H1 (cell line): ENCODE measurements at regions not wholly inside any gene's neighbourhood (a gene's known extent, or its start where the extent isn't known, plus 50 kb on each side); places are given as distances from the start of the nearest gene placed in this dataset.

Experiments
- CTCF ChIA-PET: fragments of 300-600 bp; sonication (Branson Sonifier 250); formaldehyde crosslinking; loops from one replicate; lab custom pipeline; 2021; ENCODE audit not compliant: partially characterized antibody; lab: Charles Lee
- POLR2A ChIA-PET: fragments of 300-600 bp; sonication (Branson Sonifier 250); formaldehyde crosslinking; loops from one replicate; lab custom pipeline; 2021; ENCODE audit warnings: inconsistent platforms; ENCODE audit not compliant: partially characterized antibody; lab: Charles Lee
- DNase-seq, 2 experiments: peaks; one replicate each; pipeline versions ENCODE4 v3.0.0 to v3.0.0-alpha.2; 2010 to 2022; ENCODE audit warnings: low spot score in 2 of 2, low read depth in 1 of 2, mixed read lengths in 1 of 2
- FAIRE-seq: peaks from 2 replicates; lab custom pipeline; 2011; peaks lifted over from hg19 to GRCh38; lab: Jason Lieb, UNC
- H2AFZ ChIP-seq: 2 replicates; pipeline ENCODE4 v1.8.1; 2012; ENCODE audit warnings: low read length, inconsistent platforms
- H2AK5ac ChIP-seq: 2 replicates; pipeline ENCODE4 v1.6.1; 2013; ENCODE audit warnings: low read depth, low read length
- H2BK120ac ChIP-seq: replicated peaks from 2 replicates; pipeline ENCODE3; 2013; ENCODE audit warnings: low read depth, low read length, inconsistent platforms
- H2BK12ac ChIP-seq: 2 replicates; pipeline ENCODE4 v1.6.1; 2013; ENCODE audit warnings: low read depth, low read length
- H2BK15ac ChIP-seq: 2 replicates; pipeline ENCODE4 v1.6.1; 2013; ENCODE audit warnings: low read length
- H2BK20ac ChIP-seq: 2 replicates; pipeline ENCODE4 v1.6.1; 2013; ENCODE audit warnings: low read length
- H2BK5ac ChIP-seq: 2 replicates; pipeline ENCODE4 v1.6.1; 2013; ENCODE audit warnings: low read depth, low read length
- H3K14ac ChIP-seq: 2 replicates; pipeline ENCODE4 v1.6.1; 2013; ENCODE audit warnings: inconsistent platforms; ENCODE audit not compliant: insufficient read length
- H3K18ac ChIP-seq: 2 replicates; pipeline ENCODE4 v1.6.1; 2013; ENCODE audit warnings: low read length; ENCODE audit errors: extremely low read depth
- H3K23ac ChIP-seq: 2 replicates; pipeline ENCODE4 v1.6.1; 2013; ENCODE audit warnings: inconsistent platforms; ENCODE audit not compliant: insufficient read length
- H3K23me2 ChIP-seq: 2 replicates; pipeline ENCODE4 v1.6.1; 2013; ENCODE audit warnings: low read depth, low read length
- H3K27ac ChIP-seq: 2 replicates; pipeline ENCODE4 v1.6.1; 2011; ENCODE audit warnings: low read depth, low read length, inconsistent platforms
- H3K27me3 ChIP-seq, 4 experiments: replicated peaks in 1 of 4; 1 replicate in 1 of 4; 2 replicates in 3 of 4; pipeline versions ENCODE4 v1.6.1 to v1.8.1; 2011 to 2013; ENCODE audit warnings: low read length in 3 of 4, mild to moderate bottlenecking in 3 of 4, inconsistent platforms in 2 of 4, mixed read lengths in 2 of 4, moderate library complexity in 1 of 4; ENCODE audit not compliant: control insufficient read depth in 3 of 4, insufficient read depth in 3 of 4; ENCODE audit errors: extremely low read depth in 1 of 4
- H3K36me3 ChIP-seq, 4 experiments: 2 replicates each; pipeline versions ENCODE4 v1.6.1 to v1.8.1; 2011 to 2013; ENCODE audit warnings: mild to moderate bottlenecking in 4 of 4, low read length in 3 of 4, moderate library complexity in 2 of 4, control low read depth in 1 of 4, inconsistent platforms in 1 of 4; ENCODE audit not compliant: insufficient read depth in 4 of 4, control insufficient read depth in 2 of 4
- H3K4ac ChIP-seq: replicated peaks from 2 replicates; pipeline ENCODE3; 2013; ENCODE audit warnings: low read length, low read depth, mixed read lengths, inconsistent platforms; ENCODE audit not compliant: insufficient read length
- H3K4me1 ChIP-seq, 4 experiments: replicated peaks in 1 of 4; 1 replicate in 1 of 4; 2 replicates in 3 of 4; pipeline versions ENCODE4 v1.6.1 to v1.8.1; 2011 to 2013; ENCODE audit warnings: low read length in 3 of 4, inconsistent platforms in 2 of 4, mixed read lengths in 1 of 4; ENCODE audit not compliant: insufficient read depth in 4 of 4, control insufficient read depth in 3 of 4
- H3K4me2 ChIP-seq, 2 experiments: 2 replicates each; pipeline versions ENCODE4 v1.6.1 to v1.8.1; 2011 to 2013; ENCODE audit warnings: low read depth in 2 of 2, low read length in 2 of 2, control low read depth in 1 of 2, inconsistent platforms in 1 of 2, mild to moderate bottlenecking in 1 of 2; ENCODE audit not compliant: insufficient read depth in 1 of 2
- H3K4me3 ChIP-seq, 4 experiments: fragments of 200-600, 300-600 bp in 1 of 4; sonication (generic), shearing (Covaris generic), sonication (Bioruptor Twin) in 1 of 4; 2 replicates each; pipeline versions ENCODE4 v1.5.1 to v1.8.1; 2011 to 2016; ENCODE audit warnings: low read length in 4 of 4, low read depth in 3 of 4, control low read depth in 2 of 4, inconsistent platforms in 2 of 4, mild to moderate bottlenecking in 2 of 4, mixed read lengths in 1 of 4, moderate library complexity in 1 of 4; ENCODE audit not compliant: insufficient read depth in 2 of 4; ENCODE audit errors: extremely low read depth in 1 of 4
- H3K56ac ChIP-seq: replicated peaks from 2 replicates; pipeline ENCODE3; 2013; ENCODE audit warnings: low read depth, mild to moderate bottlenecking, mixed read lengths, low read length, inconsistent platforms; ENCODE audit not compliant: insufficient read length
- H3K79me1 ChIP-seq: 2 replicates; pipeline ENCODE4 v1.6.1; 2013; ENCODE audit warnings: low read depth, low read length, control low read depth
- H3K79me2 ChIP-seq, 2 experiments: 2 replicates each; pipeline versions ENCODE4 v1.6.1 to v1.8.1; 2012 to 2013; ENCODE audit warnings: low read length in 2 of 2, mild to moderate bottlenecking in 2 of 2, inconsistent platforms in 1 of 2; ENCODE audit not compliant: insufficient read depth in 2 of 2, control insufficient read depth in 1 of 2
- H3K9ac ChIP-seq, 4 experiments: replicated peaks in 1 of 4; 1 replicate in 1 of 4; 2 replicates in 3 of 4; pipeline versions ENCODE4 v1.6.1 to v1.8.1; 2011 to 2013; ENCODE audit warnings: low read depth in 3 of 4, low read length in 3 of 4, control low read depth in 2 of 4, mild to moderate bottlenecking in 2 of 4, moderate library complexity in 2 of 4, inconsistent platforms in 1 of 4; ENCODE audit errors: extremely low read depth in 1 of 4
- H3K9me3 ChIP-seq, 2 experiments: 2 replicates each; pipeline versions ENCODE4 v1.6.1 to v1.8.1; 2012 to 2013; ENCODE audit warnings: mild to moderate bottlenecking in 2 of 2, moderate library complexity in 2 of 2, control low read depth in 1 of 2, inconsistent platforms in 1 of 2, low read depth in 1 of 2, low read length in 1 of 2, mixed read lengths in 1 of 2; ENCODE audit not compliant: insufficient read depth in 2 of 2
- H4K20me1 ChIP-seq, 2 experiments: replicated peaks in 1 of 2; 2 replicates each; pipeline versions ENCODE3 to v1.8.1; 2011 to 2013; ENCODE audit warnings: inconsistent platforms in 2 of 2, low read length in 2 of 2, mild to moderate bottlenecking in 1 of 2; ENCODE audit not compliant: insufficient read depth in 2 of 2, control insufficient read depth in 1 of 2
- H4K5ac ChIP-seq: 2 replicates; pipeline ENCODE4 v1.6.1; 2013; ENCODE audit warnings: low read length, low read depth, mixed read lengths, inconsistent platforms; ENCODE audit not compliant: insufficient read length
- H4K8ac ChIP-seq: 2 replicates; pipeline ENCODE4 v1.8.0; 2013; ENCODE audit warnings: mild to moderate bottlenecking, moderate library complexity, low read length, inconsistent platforms; ENCODE audit not compliant: insufficient read depth; ENCODE audit errors: extremely low read depth
- H4K91ac ChIP-seq: replicated peaks from 2 replicates; pipeline ENCODE3; 2013; ENCODE audit warnings: low read length, mixed read lengths, inconsistent platforms; ENCODE audit not compliant: insufficient read length
- CHD1 ChIP-seq: IDR thresholded peaks from 2 replicates; pipeline ENCODE4 v1.6.1; 2012; ENCODE audit warnings: low read depth, low read length, improper control_type of control experiment
- CREB1 ChIP-seq: IDR thresholded peaks from 2 replicates; pipeline ENCODE4 v1.6.1; 2012; ENCODE audit warnings: inconsistent platforms
- EZH2 ChIP-seq: fragments of 200-600 bp; sonication (generic); IDR thresholded peaks from 2 replicates; pipeline ENCODE4 v1.7.1; 2012; ENCODE audit warnings: low read depth, mild to moderate bottlenecking, moderate library complexity, low read length, inconsistent platforms; ENCODE audit not compliant: severe bottlenecking
- FOSL1 ChIP-seq: IDR thresholded peaks from 2 replicates; pipeline ENCODE4 v1.6.1; 2011; ENCODE audit warnings: mild to moderate bottlenecking, low read depth, low read length, moderate library complexity; ENCODE audit not compliant: insufficient read depth
- GABPA ChIP-seq: IDR thresholded peaks from 2 replicates; pipeline ENCODE4 v1.6.1; 2011; ENCODE audit warnings: mild to moderate bottlenecking, low read length, moderate library complexity, borderline replicate concordance; ENCODE audit not compliant: insufficient read depth
- HDAC2 ChIP-seq, 2 experiments: fragments of 300-600 bp in 1 of 2; sonication (generic) in 1 of 2; IDR thresholded peaks; 2 replicates each; pipeline ENCODE4 v1.6.1; 2011 to 2012; ENCODE audit warnings: low read depth in 2 of 2, low read length in 2 of 2, mild to moderate bottlenecking in 2 of 2, moderate library complexity in 2 of 2, borderline replicate concordance in 1 of 2, inconsistent platforms in 1 of 2
- RNF2 ChIP-seq: fragments of 200-900, 300-1000 bp; sonication (generic); IDR thresholded peaks from 2 replicates; pipeline ENCODE4 v1.7.1; 2016; ENCODE audit warnings: borderline replicate concordance, low read depth, mild to moderate bottlenecking, antibody characterized with exemption, low read length; ENCODE audit not compliant: poor library complexity, severe bottlenecking; ENCODE audit errors: missing control alignments
- TEAD4 ChIP-seq: IDR thresholded peaks from 2 replicates; pipeline ENCODE4 v1.6.1; 2012; ENCODE audit warnings: low read depth, low read length, inconsistent platforms, mixed read lengths
- WGBS, 2 experiments: shearing (Covaris generic) in 1 of 2; methylation state at CpG; one replicate each; pipeline versions ENCODE4 v1.1.6 to v1.1.7; 2013 to 2015; ENCODE audit warnings: low lambda C conversion rate in 2 of 2, mixed read lengths in 2 of 2, inconsistent platforms in 1 of 2, low coverage in 1 of 2, missing lambda C conversion rate in 1 of 2; ENCODE audit not compliant: insufficient replicate concordance in 2 of 2, insufficient coverage in 1 of 2, insufficient read length in 1 of 2; ENCODE audit errors: extremely low coverage in 1 of 2, missing lambda C conversion rate in 1 of 2; 5-methylcytosine and 5-hydroxymethylcytosine counted together

GRCh38 chr5:163089926-163090325 lies 347.5 kb upstream of the CCNG1 start:
- Histone ChIP-seq H3K79me1 (no peaks in the 10 kb centered on the region), H3K4ac (no peak overlapping the region), H2BK12ac (no peak overlapping the region), H3K9me3 (no peaks in the 10 kb centered on the region), H3K4me1 (peaks cover 0 to 2% (median 0%) of the 10 kb centered on the region in 4 experiments; a peak in 1 of 7 replicates), H2BK120ac (no peak overlapping the region), H3K14ac (no peak overlapping the region)
- CTCF ChIA-PET = no interaction called here
- POLR2A ChIA-PET = no interaction called here
- TF ChIP-seq CHD1 = no peak
- TF ChIP-seq RNF2 = no peak
- TF ChIP-seq GABPA = no peak
- TF ChIP-seq FOSL1 = no peak
- no peak for TF ChIP-seq EZH2
- TF ChIP-seq HDAC2 (IDR thresholded peaks at IDR 0.05; ENCODE audit: borderline replicate concordance in 1 of 2, low read depth in 2 of 2, low read length in 2 of 2) = no peak
- TF ChIP-seq CREB1 = no peak
- no peak for TF ChIP-seq TEAD4
- TF ChIP-seq, all 59 proteins: peak for 0
- no peak overlapping the region for H2BK20ac ChIP-seq
- 92% methylated on average over 1 of the region's 1 CpG; no CpG with 5 or more reads in 1 of the 2 experiments for WGBS, 2 experiments
- no peak overlapping the region for H4K5ac ChIP-seq
- H3K27ac ChIP-seq = no peak overlapping the region
- FAIRE-seq = no peak
- no peaks in the 10 kb centered on the region for H3K27me3 ChIP-seq
- H3K36me3 ChIP-seq = no peaks in the 10 kb centered on the region
- no peak for DNase-seq
- no peak overlapping the region for H4K8ac ChIP-seq
- no peak overlapping the region for H3K9ac ChIP-seq
- no peak overlapping the region for H4K91ac ChIP-seq
- no peak overlapping the region for H3K56ac ChIP-seq
- no peak overlapping the region for H2AK5ac ChIP-seq
- H3K23me2 ChIP-seq = no peaks in the 10 kb centered on the region; the same call in 1 of the 2 replicates
- H2BK5ac ChIP-seq = no peak overlapping the region
- no peak overlapping the region for H3K18ac ChIP-seq
- H3K23ac ChIP-seq = no peak overlapping the region
- H2BK15ac ChIP-seq = no peak overlapping the region
- no peak overlapping the region for H2AFZ ChIP-seq
- H3K4me2 ChIP-seq = no peak overlapping the region
- H3K79me2 ChIP-seq = no peaks in the 10 kb centered on the region
- H3K4me3 ChIP-seq = no peak overlapping the region
- no peaks in the 10 kb centered on the region for H4K20me1 ChIP-seq
